Fibroblast of mammary gland (primary cell): ENCODE measurements at regions not wholly inside any gene's neighbourhood (a gene's known extent, or its start where the extent isn't known, plus 50 kb on each side); places are given as distances from the start of the nearest gene placed in this dataset.

Experiments
- DNase-seq: peaks from one replicate; pipeline ENCODE4 v3.0.0-alpha.2; 2010; ENCODE audit warnings: low read depth
- H3K4me3 ChIP-seq: 2 replicates; pipeline ENCODE4 v1.5.1; 2011; ENCODE audit warnings: low read depth, mild to moderate bottlenecking, low read length, moderate library complexity; ENCODE audit not compliant: control insufficient read depth
- CTCF ChIP-seq: conservative IDR thresholded peaks from 2 replicates; pipeline ENCODE4 v1.5.1; 2011; ENCODE audit warnings: low read depth, low read length, inconsistent platforms; ENCODE audit not compliant: control insufficient read depth, insufficient read depth

DNA sequence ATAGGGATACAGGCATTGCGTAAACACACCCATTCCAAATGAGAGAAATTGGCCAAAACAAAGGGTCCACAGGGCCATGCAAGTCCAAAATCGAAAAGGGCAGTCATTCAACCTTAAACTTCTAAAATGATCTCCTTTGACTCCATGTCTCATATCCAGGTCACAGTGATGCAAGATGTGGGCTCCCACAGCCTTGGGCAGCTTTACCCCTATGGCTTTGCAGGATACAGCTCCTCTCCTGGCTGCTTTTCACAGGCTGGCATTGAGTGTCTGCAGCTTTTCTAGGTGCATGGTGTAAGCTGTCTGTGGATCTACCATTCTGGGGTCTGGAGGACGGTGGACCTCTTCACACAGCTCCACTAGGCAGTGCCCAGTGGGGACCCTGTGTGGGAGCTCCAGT, 744.5 kb downstream of the QKI start:
- no peak for DNase-seq
- no peak overlapping the region for H3K4me3 ChIP-seq
- no peak for TF ChIP-seq CTCF

- no peak overlapping the region for H3K4me3 ChIP-seq
- TF ChIP-seq CTCF: no peak
- DNase-seq: no peak
Observed at GRCh38 chr6:164154588-164154987, 740.1 kb downstream of the QKI start.

DNA sequence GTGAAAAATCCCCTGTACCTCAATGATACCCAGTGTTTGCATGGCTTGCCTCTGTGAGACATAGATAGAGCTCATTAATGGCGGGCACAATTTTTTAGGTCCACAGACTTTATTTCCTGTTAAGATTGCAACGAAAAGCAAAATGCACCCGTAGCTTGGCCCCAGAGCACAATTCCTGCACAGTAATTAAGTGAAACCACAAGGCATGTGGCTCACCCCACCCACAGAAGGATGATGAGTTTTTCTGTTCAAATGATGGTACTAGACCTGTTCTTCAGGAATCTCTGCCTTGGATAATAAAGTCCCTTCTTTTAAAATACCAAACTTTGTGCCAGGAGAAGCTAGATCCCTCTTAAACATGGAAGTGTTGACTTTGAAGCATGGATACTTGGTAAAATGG, 738.1 kb downstream of the QKI start:
- TF ChIP-seq CTCF: no peak
- H3K4me3 ChIP-seq: no peak overlapping the region
- no peak for DNase-seq

DNA sequence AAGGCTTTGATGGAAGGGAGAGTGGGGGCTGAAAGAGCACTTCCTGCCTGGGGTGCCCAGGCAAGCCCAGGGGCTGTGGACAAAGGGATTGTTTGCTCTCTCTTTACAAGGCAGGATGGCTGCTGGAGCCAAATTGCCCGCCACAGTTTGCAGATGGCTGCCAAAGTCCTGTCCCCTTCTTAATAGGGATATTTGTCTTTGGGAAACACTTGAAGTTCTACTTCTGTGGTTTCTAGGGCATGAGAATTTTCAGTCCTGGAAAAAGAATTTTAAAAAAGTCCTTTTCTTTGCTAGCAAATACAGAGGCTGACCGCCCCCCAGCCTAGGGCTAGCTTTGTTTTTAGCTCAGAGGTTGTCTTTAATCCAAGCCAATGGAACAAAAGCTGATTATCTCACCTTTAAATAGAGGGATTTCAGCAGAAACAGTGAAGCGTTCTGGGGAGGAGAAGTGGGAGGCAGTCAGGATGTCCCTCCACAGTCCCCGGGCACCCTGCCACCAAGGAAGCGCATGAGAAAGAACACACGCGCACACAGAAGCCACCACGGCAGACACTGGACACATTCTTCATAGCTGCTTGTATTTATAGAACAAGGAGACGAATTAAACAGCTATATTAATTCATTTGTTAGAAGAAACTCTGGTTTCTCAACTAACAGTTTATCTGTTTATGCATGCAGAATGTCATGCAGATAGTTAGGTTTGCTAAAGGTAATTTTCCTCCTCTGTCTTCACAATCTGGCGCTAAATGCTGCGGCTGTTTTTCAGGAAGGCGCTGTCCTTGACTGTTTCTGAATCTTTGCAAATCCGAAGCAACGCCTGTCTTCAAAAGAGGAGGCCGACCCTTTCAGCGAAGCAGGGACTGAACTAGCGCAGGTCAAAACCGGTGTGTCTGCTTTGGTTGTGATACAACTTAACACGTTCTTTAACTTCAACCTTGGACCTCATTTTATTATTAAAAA, 736.9 kb downstream of the QKI start:
- no peak for TF ChIP-seq CTCF
- H3K4me3 ChIP-seq: no peak overlapping the region
- DNase-seq: no peak

GRCh38 chr6:164150232-164150631, 735.7 kb downstream of the QKI start:
- no peak overlapping the region for H3K4me3 ChIP-seq
- DNase-seq: no peak
- no peak for TF ChIP-seq CTCF

GRCh38 chr6:164148788-164149187, 734.3 kb downstream of the QKI start:
- no peak overlapping the region for H3K4me3 ChIP-seq
- no peak for TF ChIP-seq CTCF
- DNase-seq: peak; percentile 3
